ENCODE measurements at regions not wholly inside any gene's neighbourhood (a gene's known extent, or its start where the extent isn't known, plus 50 kb on each side); places are given as distances from the start of the nearest gene placed in this dataset.
A peak's percentile ranks its signal among the peaks of the same experiment; 100 is the strongest.

DNA sequence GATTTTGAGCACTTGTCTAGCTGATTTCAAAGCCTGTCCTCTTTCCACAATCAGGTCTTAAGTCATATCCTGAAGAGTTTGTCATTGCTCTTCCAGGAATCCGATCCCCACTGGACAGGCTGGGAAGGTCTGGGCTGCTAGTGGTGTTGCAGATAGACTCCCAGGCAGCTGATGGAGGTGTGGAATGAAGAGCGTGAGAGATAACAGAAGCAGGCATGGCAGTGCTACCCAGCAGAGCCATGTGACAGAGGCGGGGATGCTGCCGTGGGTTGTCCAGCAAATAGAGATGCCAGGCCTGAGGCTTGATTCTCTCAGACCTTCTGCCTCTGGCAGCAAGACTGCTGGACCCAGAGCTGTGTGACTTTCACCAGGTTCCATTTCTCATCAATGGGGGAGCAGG, 116.5 kb upstream of the EEPD1 start:
- DNase-seq (no peak), ATAC-seq (no peak)
- Histone ChIP-seq H3K36me3 (no peaks in the 10 kb centered on the region), H3K4me3 (no peak overlapping the region), H3K9me3 (no peaks in the 10 kb centered on the region), H3K27ac (peak overlapping the region; percentile 51 to 78), H3K27me3 (no peaks in the 10 kb centered on the region), H3K4me1 (peaks cover 0 to 15% of the 10 kb centered on the region in 2 donors)
- intact Hi-C loops (cut with DNase I) = no loop called here
- TF ChIP-seq, protein P1, sequence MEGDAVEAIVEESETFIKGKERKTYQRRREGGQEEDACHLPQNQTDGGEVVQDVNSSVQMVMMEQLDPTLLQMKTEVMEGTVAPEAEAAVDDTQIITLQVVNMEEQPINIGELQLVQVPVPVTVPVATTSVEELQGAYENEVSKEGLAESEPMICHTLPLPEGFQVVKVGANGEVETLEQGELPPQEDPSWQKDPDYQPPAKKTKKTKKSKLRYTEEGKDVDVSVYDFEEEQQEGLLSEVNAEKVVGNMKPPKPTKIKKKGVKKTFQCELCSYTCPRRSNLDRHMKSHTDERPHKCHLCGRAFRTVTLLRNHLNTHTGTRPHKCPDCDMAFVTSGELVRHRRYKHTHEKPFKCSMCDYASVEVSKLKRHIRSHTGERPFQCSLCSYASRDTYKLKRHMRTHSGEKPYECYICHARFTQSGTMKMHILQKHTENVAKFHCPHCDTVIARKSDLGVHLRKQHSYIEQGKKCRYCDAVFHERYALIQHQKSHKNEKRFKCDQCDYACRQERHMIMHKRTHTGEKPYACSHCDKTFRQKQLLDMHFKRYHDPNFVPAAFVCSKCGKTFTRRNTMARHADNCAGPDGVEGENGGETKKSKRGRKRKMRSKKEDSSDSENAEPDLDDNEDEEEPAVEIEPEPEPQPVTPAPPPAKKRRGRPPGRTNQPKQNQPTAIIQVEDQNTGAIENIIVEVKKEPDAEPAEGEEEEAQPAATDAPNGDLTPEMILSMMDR (IDR thresholded peaks at IDR 0.05) = no peak

DNA sequence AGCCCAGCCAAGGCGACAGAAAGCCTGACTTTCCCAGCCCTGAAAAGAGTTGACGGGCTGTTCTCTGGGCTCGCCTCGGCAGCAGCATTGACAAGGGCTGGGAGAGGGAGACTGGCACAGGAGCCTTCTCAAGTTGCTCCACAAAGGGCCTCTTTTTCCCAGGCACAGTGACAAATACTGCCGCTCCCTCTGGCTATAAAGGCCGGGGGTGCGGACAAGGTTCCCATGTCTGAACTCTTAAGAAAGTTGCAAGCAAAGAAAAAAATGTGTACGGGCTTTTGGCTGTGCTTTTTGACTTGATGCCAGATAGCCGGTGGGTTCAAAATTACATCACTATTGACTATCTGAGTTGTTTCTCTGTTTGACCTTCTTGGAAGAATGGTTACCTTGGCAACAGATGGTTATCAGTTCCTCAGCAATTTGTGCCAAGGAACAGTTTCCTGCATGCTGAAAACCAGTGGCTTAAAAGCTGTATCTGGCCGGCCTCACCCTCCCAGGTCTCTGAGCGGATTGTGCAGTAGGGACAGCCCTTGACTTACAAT, 115.9 kb upstream of the EEPD1 start:
- H3K36me3 ChIP-seq = no peaks in the 10 kb centered on the region
- H3K4me1 ChIP-seq = peaks cover 0 to 15% of the 10 kb centered on the region in 2 donors
- no peaks in the 10 kb centered on the region for H3K27me3 ChIP-seq
- no peak overlapping the region for H3K4me3 ChIP-seq
- ATAC-seq (peak; percentile 78), DNase-seq (peak in 3 of 4 donors; percentile 41 to 91 (median 80))
- TF ChIP-seq, protein P1 (IDR thresholded peaks at IDR 0.05) = no peak
- H3K27ac ChIP-seq = peak overlapping the region; percentile 51 to 78
- intact Hi-C loops (cut with DNase I) = no loop called here
- H3K9me3 ChIP-seq = no peaks in the 10 kb centered on the region

DNA sequence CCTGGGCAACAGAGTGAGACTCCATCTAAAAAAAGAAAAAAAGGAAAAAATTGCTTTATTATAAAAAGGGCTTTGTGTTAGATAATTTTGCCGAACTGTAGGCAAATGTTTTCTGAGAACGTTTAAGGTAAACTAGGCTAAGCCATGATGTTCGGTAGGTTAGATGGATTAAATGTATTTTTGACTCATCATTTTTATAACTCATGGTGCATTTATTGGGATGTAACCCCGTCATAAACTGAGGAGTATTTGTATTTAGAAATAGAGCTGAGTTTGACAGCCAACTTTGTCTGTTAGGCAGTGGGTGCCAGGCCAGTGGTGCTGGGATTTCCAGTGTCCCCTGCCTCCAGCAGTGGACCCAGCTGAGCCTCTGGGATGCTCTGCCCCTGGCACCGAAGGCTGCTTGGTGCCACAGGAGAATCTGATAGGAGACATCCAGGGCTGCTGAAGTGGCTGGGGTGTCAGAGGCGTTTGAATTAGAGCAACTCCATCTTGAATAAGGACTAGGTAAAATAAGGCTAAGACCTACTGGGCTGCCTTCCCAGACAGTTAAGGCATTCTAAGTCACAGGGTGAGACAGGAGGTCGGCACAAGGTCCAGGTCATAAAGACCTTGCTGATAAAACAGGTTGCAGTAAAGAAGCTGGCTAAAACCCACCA, 114.9 kb upstream of the EEPD1 start:
- peak overlapping the region in 1 of 2 donors; percentile 78 for H3K27ac ChIP-seq
- intact Hi-C loops (cut with DNase I) = no loop called here
- H3K4me1 ChIP-seq = peaks cover 0 to 15% of the 10 kb centered on the region in 2 donors
- H3K4me3 ChIP-seq = no peak overlapping the region
- no peaks in the 10 kb centered on the region for H3K36me3 ChIP-seq
- no peak for ATAC-seq
- H3K27me3 ChIP-seq = no peaks in the 10 kb centered on the region
- no peak for DNase-seq
- no peaks in the 10 kb centered on the region for H3K9me3 ChIP-seq
- TF ChIP-seq, protein P1 (IDR thresholded peaks at IDR 0.05) = no peak

DNA sequence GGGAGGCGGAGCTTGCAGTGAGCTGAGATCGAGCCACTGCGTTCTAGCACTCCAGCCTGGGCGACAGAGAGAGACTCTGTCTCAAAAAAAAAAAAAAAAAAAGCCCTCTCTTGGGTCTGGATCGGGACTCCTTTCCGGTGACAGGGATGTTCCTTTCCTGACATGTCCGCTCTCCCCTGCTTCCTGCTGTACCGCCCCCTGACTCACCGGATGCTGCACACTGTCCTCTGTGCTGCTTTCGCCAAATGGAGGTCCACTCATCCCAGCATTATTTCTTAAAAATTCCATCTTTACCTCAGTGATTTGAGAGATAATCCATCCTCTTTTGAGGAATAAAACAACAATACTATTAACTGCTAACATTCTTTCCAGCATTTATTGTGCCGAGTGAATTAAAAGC, 113.8 kb upstream of the EEPD1 start:
- intact Hi-C loops (cut with DNase I) = no loop called here
- Histone ChIP-seq H3K27me3 (no peaks in the 10 kb centered on the region), H3K4me3 (no peak overlapping the region), H3K36me3 (no peaks in the 10 kb centered on the region), H3K4me1 (peaks cover 0 to 15% of the 10 kb centered on the region in 2 donors), H3K27ac (peak overlapping the region in 1 of 2 donors; percentile 61), H3K9me3 (no peaks in the 10 kb centered on the region)
- TF ChIP-seq, protein P1 (IDR thresholded peaks at IDR 0.05) = no peak
- no peak for DNase-seq
- no peak for ATAC-seq

DNA sequence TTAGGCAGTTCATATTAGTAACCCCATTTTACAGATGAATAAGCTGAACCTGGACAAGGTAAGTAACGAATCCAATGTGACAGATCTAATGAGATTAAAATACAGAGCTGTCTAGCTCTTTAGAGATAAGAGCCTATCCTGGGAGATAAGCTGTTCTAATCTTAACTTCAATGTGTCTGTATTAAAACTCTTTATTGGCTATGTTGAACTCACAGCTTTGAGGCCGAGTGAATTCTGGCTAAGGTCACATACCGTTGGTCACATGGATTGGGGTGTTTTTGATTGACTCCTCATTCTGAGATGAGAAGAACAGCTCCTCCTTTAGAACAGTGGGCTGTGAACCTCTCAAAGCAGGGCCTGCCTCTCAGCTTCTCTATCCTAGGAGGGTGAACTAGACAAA, 113.4 kb upstream of the EEPD1 start:
- Histone ChIP-seq H3K4me1 (peaks cover 0 to 15% of the 10 kb centered on the region in 2 donors), H3K4me3 (no peak overlapping the region), H3K36me3 (no peaks in the 10 kb centered on the region), H3K27ac (peak overlapping the region in 1 of 2 donors; percentile 61), H3K27me3 (no peaks in the 10 kb centered on the region), H3K9me3 (no peaks in the 10 kb centered on the region)
- ATAC-seq (no peak), DNase-seq (no peak)
- intact Hi-C loops (cut with DNase I) = no loop called here
- TF ChIP-seq, protein P1 (IDR thresholded peaks at IDR 0.05) = no peak

Measured in left lung (tissue), 4 donors.